ENCODE measurements at regions not wholly inside any gene's neighbourhood (a gene's known extent, or its start where the extent isn't known, plus 50 kb on each side); places are given as distances from the start of the nearest gene placed in this dataset.

DNA sequence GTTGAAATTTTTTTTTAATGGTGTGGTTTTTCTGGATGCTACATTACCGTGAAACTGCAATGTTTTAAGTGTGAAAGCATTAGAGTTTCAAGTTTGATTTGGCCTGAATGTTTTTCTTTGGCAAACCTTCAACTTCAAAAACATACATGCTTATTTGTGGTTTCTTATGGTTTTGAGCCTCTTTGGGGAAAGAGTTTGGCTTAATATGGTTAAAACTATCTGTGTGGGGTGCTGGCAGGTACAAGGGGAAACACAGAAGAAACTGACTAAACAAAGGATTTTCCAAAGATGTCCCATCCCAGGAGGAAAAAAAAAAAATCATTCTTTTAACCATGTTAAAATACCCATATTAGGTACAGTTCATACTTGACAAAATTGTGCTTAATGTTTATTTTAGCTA is 121.1 kb downstream of the HGF start:
- DNase-seq = no peak

GRCh38 chr7:81645435-81645834 is 124.4 kb downstream of the HGF start:
- DNase-seq = no peak

GRCh38 chr7:81641873-81642272 is 128.0 kb downstream of the HGF start:
- no peak for DNase-seq

DNA sequence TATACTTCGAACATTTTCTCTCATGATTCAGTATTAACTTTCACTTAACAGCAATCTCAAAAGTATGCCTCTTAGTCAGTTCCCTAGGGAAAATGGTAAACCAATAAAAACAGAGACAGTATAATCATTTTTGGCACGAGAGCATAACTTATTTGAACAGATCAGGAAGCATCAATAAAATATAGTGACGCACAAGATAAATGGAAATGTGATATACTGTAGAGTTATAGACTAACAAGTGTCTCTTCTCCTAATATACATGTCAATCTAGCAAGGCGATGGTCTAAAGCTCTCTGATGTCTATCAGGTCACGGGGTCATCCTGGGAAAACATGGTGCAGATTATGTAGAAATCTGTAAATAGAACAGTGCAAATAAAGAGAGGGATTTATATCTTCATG is 131.6 kb downstream of the HGF start:
- DNase-seq = peak; percentile 13

DNA sequence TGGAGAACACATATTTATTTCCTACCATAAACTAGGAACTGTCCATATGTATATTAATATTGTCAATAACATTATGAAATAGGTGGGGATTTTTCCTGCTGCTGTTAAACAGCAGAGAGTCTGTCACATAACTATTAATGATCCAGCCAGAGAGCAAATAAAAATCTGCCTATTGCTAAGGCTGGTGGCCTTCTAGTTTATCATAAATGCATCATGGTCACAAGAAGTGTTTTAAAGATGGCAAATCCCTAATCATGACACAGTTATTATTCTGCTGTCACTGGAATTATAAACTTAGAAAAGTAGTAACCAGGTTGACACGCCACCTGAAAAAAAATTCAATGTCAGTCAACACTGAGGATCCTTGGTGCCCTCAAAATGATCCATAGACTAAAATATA is 132.3 kb downstream of the HGF start:
- DNase-seq = no peak

- DNase-seq = no peak
Observed at GRCh38 chr7:81632418-81632817, 137.4 kb downstream of the HGF start.

GRCh38 chr7:81630600-81630999 is 139.2 kb downstream of the HGF start:
- DNase-seq = no peak

DNA sequence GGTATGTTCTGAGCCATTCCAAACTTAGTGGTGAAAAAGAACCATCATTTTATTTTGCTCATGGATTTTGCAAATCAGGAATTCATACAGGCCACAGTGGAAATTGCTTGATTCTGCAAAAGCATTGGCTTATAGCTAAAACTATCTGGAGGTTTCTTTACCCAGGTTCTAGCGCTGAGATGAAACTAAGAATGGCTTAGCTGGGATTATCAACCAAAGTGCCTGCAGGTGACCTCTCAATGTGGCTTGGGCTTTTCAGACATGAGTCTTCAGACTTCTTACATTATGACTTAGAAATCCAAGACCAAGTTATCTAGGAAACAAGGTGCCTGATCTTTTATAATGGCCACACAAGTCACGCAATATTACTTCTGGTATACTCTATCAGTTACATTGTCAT is 140.1 kb downstream of the HGF start:
- DNase-seq = no peak

DNA sequence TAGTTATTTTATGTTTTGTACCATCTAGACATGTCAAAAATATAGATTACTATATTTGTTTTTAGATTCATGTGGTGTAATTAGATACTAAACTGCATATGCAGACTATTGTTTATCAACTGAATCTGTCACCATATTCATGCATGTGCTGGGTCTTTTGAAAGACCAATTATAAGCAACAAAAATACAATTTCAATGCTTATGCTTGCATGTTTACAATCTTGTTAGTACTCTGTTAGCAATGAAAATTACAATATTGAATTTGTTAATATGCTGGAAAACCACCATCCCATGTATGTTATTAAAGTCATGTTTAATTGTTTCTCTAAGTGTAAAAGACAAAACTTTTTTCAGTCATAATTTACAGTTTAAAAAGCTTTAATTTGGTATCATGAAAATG is 140.9 kb downstream of the HGF start:
- DNase-seq = no peak

DNA sequence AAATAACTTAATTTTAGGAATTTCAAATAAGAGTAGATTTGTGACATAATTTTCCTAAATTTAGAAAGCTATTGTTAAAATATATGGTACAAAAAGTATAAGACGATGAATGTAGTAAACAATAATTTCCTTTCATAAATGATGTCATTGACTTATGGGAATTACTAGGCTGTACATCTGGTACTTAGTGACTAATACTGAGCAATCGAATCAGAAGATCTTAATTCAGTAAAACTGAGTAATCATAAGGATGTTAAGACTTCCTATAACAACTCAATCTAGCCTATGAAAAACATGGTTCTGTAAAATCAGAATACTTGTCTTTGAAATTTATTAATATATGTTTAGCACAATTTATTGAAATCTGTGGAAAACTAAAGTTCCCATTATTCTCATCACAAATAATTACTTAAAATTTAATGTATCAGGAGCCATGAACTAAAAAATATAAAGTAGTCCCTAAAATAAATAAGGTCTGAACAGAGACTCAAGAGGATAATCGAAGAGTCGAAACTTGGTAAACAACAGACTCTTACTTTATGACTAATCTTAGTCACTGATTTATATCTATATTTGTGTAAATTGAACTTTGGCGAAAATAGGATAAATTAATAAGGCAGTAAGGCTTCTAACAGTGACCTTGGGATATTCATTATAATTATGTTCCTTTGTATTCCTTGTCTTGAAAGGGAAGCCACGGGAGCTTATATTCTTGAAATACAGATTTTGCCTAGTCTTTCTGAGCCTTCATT is 142.1 kb downstream of the HGF start:
- no peak for DNase-seq

DNA sequence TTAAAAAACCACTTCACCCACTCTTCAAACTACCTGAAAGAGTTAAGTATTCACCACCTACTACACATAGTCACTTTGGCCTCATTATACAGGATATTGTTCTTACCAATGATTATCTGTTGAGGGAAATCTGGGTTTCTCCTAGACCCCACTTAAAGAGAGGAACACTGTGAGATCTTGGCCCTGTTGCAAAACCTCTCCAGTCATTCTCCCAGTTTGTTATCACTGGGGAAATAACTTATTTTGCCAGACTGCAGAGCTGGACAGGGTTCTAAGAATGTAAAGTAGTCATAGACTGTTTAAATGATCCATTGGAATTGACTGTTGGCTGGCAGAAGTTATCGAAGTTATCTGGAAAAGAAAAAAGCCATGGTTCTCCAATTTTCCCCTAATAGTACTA is 143.8 kb downstream of the HGF start:
- DNase-seq = no peak

- no peak for DNase-seq
Observed at GRCh38 chr7:81624650-81625631, 144.9 kb downstream of the HGF start.

DNA sequence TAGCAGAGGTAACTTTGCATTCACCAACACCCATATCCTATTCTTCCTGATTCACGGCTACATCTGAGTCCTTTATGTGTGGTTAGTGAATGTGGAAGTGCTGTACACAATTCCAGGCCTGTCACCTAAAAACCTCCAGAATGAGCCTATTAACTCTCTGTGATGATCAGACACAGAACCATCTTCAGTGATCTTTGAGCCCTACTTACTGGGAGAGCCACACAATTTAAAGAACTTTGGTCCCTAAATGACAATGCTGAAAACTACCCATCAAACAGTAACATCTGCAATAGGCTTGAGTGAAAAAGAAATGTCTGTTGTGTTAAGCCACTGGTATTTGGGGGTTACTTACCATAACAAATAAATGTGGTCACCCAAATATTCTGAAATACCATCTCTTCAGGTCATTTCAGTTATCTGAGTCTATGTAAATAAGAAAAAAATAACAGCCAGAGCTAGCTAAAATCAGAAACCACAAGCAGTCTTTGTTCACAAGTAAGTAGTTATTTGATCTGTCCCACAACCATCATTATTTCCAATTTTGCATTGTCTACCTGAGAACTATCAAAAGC is 145.7 kb downstream of the HGF start:
- peak; percentile 0 for DNase-seq

- no peak for DNase-seq
Observed at GRCh38 chr7:81623251-81623855, 146.5 kb downstream of the HGF start.

GRCh38 chr7:81621893-81622292 is 148.0 kb downstream of the HGF start:
- no peak for DNase-seq

- DNase-seq = no peak
Observed at GRCh38 chr7:81618396-81619014, 151.3 kb downstream of the HGF start.

GRCh38 chr7:81616951-81617350 is 152.9 kb downstream of the HGF start:
- no peak for DNase-seq

DNA sequence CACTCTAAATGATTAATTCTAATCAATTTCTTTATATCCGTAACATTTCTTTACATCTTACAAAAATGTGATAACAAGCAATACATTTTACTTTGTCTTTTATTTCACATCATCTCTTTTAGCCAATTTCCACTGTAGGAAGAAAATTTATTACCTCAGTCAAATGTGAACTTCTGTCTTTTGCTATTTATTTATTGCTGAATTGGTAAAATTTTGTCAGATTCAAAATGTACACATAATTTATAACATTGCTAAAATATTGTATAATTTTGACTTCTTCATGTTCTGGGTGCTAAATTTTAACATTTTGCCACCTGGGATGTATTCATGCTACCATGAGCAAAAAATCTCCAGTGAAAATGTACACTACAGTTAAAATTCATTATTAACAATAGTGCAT is 158.0 kb downstream of the HGF start:
- no peak for DNase-seq

GRCh38 chr7:81611040-81611439 is 158.8 kb downstream of the HGF start:
- DNase-seq = no peak

DNA sequence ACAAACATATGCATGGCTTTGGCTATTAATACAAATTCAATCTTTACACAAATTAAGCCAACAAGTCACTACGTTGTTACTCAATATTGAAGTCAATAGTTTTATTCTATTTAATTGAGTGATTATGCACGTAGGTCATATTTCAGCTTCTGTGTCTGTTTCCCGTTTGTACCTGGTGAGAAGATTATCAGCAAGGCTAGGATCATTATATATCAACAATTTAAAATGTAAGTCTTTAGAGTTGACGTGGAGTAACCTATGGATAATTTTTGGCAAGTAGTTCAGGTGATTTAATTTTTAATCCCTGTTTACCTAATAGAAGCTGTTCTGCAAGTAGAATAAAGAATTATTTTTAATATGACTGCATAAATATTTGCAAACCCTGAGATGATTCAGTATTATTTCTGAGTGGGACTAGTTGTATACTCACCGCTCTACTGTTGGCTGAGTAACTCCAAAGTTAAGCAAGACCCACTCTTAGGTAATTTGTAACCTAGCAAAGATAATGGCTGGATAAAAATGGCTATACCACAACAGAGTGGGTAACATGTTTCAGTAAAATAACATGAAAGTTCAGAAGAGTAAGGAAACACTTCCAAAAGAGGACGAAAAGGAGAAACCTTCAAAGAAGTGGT is 161.0 kb downstream of the HGF start:
- DNase-seq = no peak

GRCh38 chr7:81607987-81608386 is 161.9 kb downstream of the HGF start:
- no peak for DNase-seq
